ENCODE measurements at regions not wholly inside any gene's neighbourhood (a gene's known extent, or its start where the extent isn't known, plus 50 kb on each side); places are given as distances from the start of the nearest gene placed in this dataset.

GRCh38 chr7:33680682-33681081 lies 224.7 kb upstream of the BMPER start:
- Histone ChIP-seq H3K36me3 (no peaks in the 10 kb centered on the region), H3K4me1 (no peaks in the 10 kb centered on the region), H3K9me3 (no peaks in the 10 kb centered on the region), H3K27me3 (no peaks in the 10 kb centered on the region), H3K4me3 (no peak overlapping the region), H3K27ac (no peak overlapping the region)
- TF ChIP-seq POLR2A (IDR thresholded peaks at IDR 0.05): no peak
- TF ChIP-seq, protein P1, sequence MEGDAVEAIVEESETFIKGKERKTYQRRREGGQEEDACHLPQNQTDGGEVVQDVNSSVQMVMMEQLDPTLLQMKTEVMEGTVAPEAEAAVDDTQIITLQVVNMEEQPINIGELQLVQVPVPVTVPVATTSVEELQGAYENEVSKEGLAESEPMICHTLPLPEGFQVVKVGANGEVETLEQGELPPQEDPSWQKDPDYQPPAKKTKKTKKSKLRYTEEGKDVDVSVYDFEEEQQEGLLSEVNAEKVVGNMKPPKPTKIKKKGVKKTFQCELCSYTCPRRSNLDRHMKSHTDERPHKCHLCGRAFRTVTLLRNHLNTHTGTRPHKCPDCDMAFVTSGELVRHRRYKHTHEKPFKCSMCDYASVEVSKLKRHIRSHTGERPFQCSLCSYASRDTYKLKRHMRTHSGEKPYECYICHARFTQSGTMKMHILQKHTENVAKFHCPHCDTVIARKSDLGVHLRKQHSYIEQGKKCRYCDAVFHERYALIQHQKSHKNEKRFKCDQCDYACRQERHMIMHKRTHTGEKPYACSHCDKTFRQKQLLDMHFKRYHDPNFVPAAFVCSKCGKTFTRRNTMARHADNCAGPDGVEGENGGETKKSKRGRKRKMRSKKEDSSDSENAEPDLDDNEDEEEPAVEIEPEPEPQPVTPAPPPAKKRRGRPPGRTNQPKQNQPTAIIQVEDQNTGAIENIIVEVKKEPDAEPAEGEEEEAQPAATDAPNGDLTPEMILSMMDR (IDR thresholded peaks at IDR 0.05): no peak
- DNase-seq: no peak
- intact Hi-C loops (cut with DNase I; ENCODE audit: low total_unique reads): no loop called here

DNA sequence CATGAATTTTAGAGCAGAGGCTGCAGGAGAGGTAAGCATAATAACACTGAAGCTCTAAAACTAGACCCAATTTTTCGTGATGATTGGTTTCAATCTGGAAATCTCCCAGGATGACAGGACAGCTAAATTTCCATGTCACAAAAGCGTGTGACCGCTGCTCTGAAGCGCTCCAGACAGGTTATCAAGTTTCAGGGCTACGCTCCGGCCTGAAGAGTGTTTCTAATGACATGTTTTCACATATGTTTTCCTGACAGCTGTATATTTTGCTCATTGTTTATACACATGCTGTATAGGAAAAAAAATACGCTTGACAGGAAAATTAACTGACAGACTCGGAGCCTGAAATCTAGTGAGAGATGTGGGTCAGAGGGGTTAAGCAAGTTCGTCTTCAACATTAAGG lies 219.8 kb upstream of the BMPER start:
- intact Hi-C loops (cut with DNase I; ENCODE audit: low total_unique reads): no loop called here
- Histone ChIP-seq H3K9me3 (no peaks in the 10 kb centered on the region), H3K27me3 (no peaks in the 10 kb centered on the region), H3K4me3 (no peak overlapping the region), H3K4me1 (no peaks in the 10 kb centered on the region), H3K36me3 (no peaks in the 10 kb centered on the region), H3K27ac (no peak overlapping the region)
- no peak for DNase-seq
- TF ChIP-seq POLR2A (IDR thresholded peaks at IDR 0.05): no peak
- TF ChIP-seq, protein P1 (IDR thresholded peaks at IDR 0.05): no peak

DNA sequence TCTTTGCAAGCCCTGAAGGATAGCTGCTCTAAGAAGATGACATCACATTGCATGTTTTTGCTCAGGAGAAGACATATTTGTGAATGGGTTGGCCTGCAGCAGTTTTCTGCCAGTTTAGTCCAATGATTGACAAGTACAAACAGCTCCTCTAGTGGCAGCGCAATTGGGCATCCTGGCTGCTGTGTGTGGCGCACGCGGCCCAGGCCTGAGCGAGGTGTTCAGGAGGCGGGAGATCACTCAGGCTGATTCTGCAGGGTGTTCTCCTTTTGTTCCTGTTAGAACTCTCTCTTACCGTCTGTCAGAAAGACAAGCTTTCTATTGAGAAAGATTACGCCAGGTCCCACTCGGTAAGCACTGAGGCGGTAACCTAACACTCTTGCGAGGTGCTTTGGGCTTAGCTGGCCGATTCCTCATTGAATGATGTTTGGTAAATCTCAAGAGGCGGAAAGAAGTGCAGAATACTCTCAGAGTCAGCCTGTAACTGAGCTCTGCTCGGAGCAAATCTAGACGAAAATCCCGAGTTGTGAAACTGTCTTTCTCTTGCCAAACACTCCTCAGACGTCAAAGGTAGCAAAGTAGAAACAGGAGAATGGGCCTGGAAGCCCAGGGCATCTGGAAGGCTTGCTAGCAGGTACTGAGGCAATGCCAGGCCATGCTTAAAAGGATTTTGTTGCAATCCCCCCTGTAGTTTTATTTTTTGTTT lies 219.2 kb upstream of the BMPER start:
- Histone ChIP-seq H3K27ac (no peak overlapping the region), H3K36me3 (no peaks in the 10 kb centered on the region), H3K4me3 (no peak overlapping the region), H3K4me1 (no peaks in the 10 kb centered on the region), H3K27me3 (no peaks in the 10 kb centered on the region), H3K9me3 (no peaks in the 10 kb centered on the region)
- intact Hi-C loops (cut with DNase I; ENCODE audit: low total_unique reads): no loop called here
- TF ChIP-seq, protein P1 (IDR thresholded peaks at IDR 0.05): no peak
- no peak for TF ChIP-seq POLR2A (IDR thresholded peaks at IDR 0.05)
- DNase-seq: no peak

- TF ChIP-seq, protein P1 (IDR thresholded peaks at IDR 0.05): no peak
- no peak for TF ChIP-seq POLR2A (IDR thresholded peaks at IDR 0.05)
- no peaks in the 10 kb centered on the region for H3K4me1 ChIP-seq
- H3K27me3 ChIP-seq: no peaks in the 10 kb centered on the region
- intact Hi-C loops (cut with DNase I; ENCODE audit: low total_unique reads): no loop called here
- no peak overlapping the region for H3K4me3 ChIP-seq
- DNase-seq: no peak
- H3K36me3 ChIP-seq: no peaks in the 10 kb centered on the region
- H3K27ac ChIP-seq: no peak overlapping the region
- H3K9me3 ChIP-seq: no peaks in the 10 kb centered on the region
These were observed 217.7 kb upstream of the BMPER start for GRCh38 chr7:33687625-33688024.

GRCh38 chr7:33691180-33691579 lies 214.2 kb upstream of the BMPER start:
- Histone ChIP-seq H3K9me3 (no peaks in the 10 kb centered on the region), H3K36me3 (no peaks in the 10 kb centered on the region), H3K27ac (no peak overlapping the region), H3K4me1 (no peaks in the 10 kb centered on the region), H3K27me3 (no peaks in the 10 kb centered on the region), H3K4me3 (no peak overlapping the region)
- intact Hi-C loops (cut with DNase I; ENCODE audit: low total_unique reads): no loop called here
- DNase-seq: no peak
- no peak for TF ChIP-seq POLR2A (IDR thresholded peaks at IDR 0.05)
- TF ChIP-seq, protein P1 (IDR thresholded peaks at IDR 0.05): no peak
